DOHH2 (cell line): ENCODE measurements at regions not wholly inside any gene's neighbourhood (a gene's known extent, or its start where the extent isn't known, plus 50 kb on each side); places are given as distances from the start of the nearest gene placed in this dataset.

Source experiments
- H3F3A ChIP-seq: fragments of 200-600 bp; sonication (generic), shearing (Covaris generic); 2 replicates; pipeline ENCODE4 v1.6.0; 2016; ENCODE audit warnings: antibody characterized with exemption, mild to moderate bottlenecking; ENCODE audit not compliant: control insufficient read depth, insufficient read depth
- H3K27ac ChIP-seq: fragments of 200-600 bp; sonication (generic); 2 replicates; pipeline ENCODE4 v1.5.1; 2014; ENCODE audit warnings: low read depth, mild to moderate bottlenecking, low read length, moderate library complexity
- H3K27me3 ChIP-seq: fragments of 200-600 bp; sonication (generic); 2 replicates; pipeline ENCODE4 v1.6.1; 2014; ENCODE audit warnings: mild to moderate bottlenecking, low read length, mixed read lengths; ENCODE audit not compliant: control insufficient read depth
- H3K36me3 ChIP-seq: fragments of 200-600 bp; sonication (generic); 2 replicates; pipeline ENCODE4 v1.6.1; 2014; ENCODE audit warnings: mild to moderate bottlenecking, low read length, moderate library complexity, mixed read lengths; ENCODE audit not compliant: control insufficient read depth
- H3K4me1 ChIP-seq: fragments of 200-600 bp; sonication (generic); 2 replicates; pipeline ENCODE4 v1.6.1; 2014; ENCODE audit warnings: mild to moderate bottlenecking, low read length, mixed read lengths; ENCODE audit not compliant: control insufficient read depth
- H3K4me2 ChIP-seq: fragments of 200-600 bp; sonication (generic); 2 replicates; pipeline ENCODE4 v1.6.0; 2014; ENCODE audit warnings: mild to moderate bottlenecking, low read length, moderate library complexity
- H3K4me3 ChIP-seq: fragments of 200-600 bp; sonication (generic); 2 replicates; pipeline ENCODE4 v1.5.1; 2014; ENCODE audit warnings: mild to moderate bottlenecking, low read length, mixed read lengths
- H3K79me2 ChIP-seq: fragments of 200-600 bp; sonication (generic); 2 replicates; pipeline ENCODE4 v1.6.1; 2014; ENCODE audit warnings: mild to moderate bottlenecking, low read length, mixed read lengths; ENCODE audit not compliant: control insufficient read depth
- H3K9me2 ChIP-seq: fragments of 200-600 bp; sonication (generic); replicated peaks from 2 replicates; pipeline ENCODE4 v1.6.1; 2014; ENCODE audit warnings: mild to moderate bottlenecking, low read length, mixed read lengths; ENCODE audit not compliant: control insufficient read depth
- H3K9me3 ChIP-seq: fragments of 200-600 bp; sonication (generic); 2 replicates; pipeline ENCODE4 v1.6.1; 2014; ENCODE audit warnings: antibody characterized with exemption, low read length, mixed read lengths; ENCODE audit not compliant: control insufficient read depth, insufficient read depth
- H4K20me1 ChIP-seq: fragments of 200-600 bp; sonication (generic); 2 replicates; pipeline ENCODE4 v1.6.0; 2014; ENCODE audit warnings: low read depth, mild to moderate bottlenecking, antibody characterized with exemption, low read length, moderate library complexity; ENCODE audit not compliant: control insufficient read depth, insufficient read depth
- CTCF ChIP-seq: fragments of 200-600 bp; sonication (generic); IDR thresholded peaks from one replicate; pipeline ENCODE4 v1.5.1; 2014; ENCODE audit warnings: antibody characterized with exemption, mild to moderate bottlenecking, low read depth, low read length; ENCODE audit not compliant: poor library complexity, severe bottlenecking
- EZH2phosphoT487 ChIP-seq: fragments of 200-600 bp; sonication (generic); IDR thresholded peaks from 2 replicates; pipeline ENCODE4 v1.6.1; 2017; ENCODE audit warnings: borderline replicate concordance, mild to moderate bottlenecking, antibody characterized with exemption, low read length, moderate library complexity, mixed read lengths

GRCh38 chr2:139867601-139868226 is 1087.5 kb upstream of the NXPH2 start:
- H3K79me2 ChIP-seq = no peaks in the 10 kb centered on the region
- H3K9me2 ChIP-seq = no peaks in the 10 kb centered on the region
- H3K9me3 ChIP-seq = no peaks in the 10 kb centered on the region
- no peak overlapping the region for H3K27ac ChIP-seq
- no peaks in the 10 kb centered on the region for H3K36me3 ChIP-seq
- no peaks in the 10 kb centered on the region for H3F3A ChIP-seq
- no peaks in the 10 kb centered on the region for H3K27me3 ChIP-seq
- no peak overlapping the region for H3K4me2 ChIP-seq
- H4K20me1 ChIP-seq = no peaks in the 10 kb centered on the region
- no peak for TF ChIP-seq EZH2phosphoT487
- TF ChIP-seq CTCF = no peak
- H3K4me1 ChIP-seq = no peaks in the 10 kb centered on the region
- no peak overlapping the region for H3K4me3 ChIP-seq

DNA sequence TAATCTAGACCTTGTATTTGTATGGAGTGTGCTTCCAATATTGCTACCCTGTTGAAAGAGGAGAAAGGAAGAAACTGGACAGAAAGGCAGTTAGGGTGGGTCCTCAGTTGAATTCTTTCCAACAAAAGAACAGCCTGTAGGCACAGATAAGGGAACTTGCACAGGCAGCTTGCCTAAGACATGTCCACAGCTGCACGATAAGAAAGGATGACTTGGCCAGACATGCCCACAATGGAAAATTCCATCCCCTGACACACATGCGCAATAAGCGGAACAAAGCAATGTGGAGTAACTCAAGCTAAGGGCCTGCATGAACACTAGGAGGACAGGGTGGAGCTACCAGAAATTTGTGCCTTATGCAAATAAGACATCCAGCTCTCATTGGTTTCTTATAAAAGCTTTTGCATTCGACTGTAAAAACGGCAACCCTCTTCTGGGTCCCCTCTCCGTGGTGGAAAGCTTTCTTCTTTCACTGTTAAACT is 1084.7 kb upstream of the NXPH2 start:
- Histone ChIP-seq H3K4me1 (no peaks in the 10 kb centered on the region), H3F3A (no peaks in the 10 kb centered on the region), H3K4me2 (no peak overlapping the region), H3K4me3 (no peak overlapping the region), H4K20me1 (no peaks in the 10 kb centered on the region), H3K27ac (no peak overlapping the region), H3K36me3 (no peaks in the 10 kb centered on the region), H3K79me2 (no peaks in the 10 kb centered on the region), H3K9me3 (no peaks in the 10 kb centered on the region), H3K27me3 (no peaks in the 10 kb centered on the region), H3K9me2 (no peaks in the 10 kb centered on the region)
- TF ChIP-seq EZH2phosphoT487 (no peak), CTCF (no peak)

DNA sequence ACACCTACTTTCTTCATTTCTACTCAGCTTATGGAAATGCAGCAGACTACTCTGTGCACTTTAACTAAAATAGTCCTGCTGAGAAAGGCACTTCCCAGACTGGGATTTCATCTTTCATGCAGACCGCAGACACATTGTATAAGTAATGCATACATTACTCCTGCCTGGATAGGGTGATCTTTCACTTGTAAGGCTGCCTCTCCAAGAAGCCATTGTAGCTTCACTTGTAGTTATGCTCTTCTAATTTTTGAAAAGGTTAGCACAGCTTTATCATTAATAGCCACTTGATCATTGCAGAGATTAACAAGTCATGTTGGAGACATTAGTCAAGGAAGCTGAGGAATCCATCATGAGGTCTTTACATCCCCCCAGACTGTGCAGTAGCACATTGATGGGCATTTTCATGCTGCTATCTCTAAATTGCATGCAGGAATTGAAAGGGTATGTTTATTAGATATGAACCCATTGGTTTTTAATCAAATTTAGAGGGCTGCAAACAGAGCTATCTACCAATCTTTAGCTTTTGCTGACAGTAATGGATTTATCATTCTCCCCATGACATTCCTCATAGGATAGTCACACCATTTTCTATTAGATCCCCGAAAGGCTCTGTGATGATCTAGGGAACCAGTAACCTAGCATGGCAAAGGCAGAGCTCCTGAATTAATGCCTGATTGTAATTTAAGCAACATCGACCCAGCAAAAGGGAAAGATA is 1074.7 kb upstream of the NXPH2 start:
- Histone ChIP-seq H3K4me3 (no peak overlapping the region), H3K27me3 (no peaks in the 10 kb centered on the region), H3K4me2 (no peak overlapping the region), H3F3A (no peaks in the 10 kb centered on the region), H3K9me3 (no peaks in the 10 kb centered on the region), H3K79me2 (no peaks in the 10 kb centered on the region), H3K36me3 (no peaks in the 10 kb centered on the region), H3K4me1 (no peaks in the 10 kb centered on the region), H4K20me1 (no peaks in the 10 kb centered on the region), H3K27ac (no peak overlapping the region), H3K9me2 (no peaks in the 10 kb centered on the region)
- TF ChIP-seq CTCF (no peak), EZH2phosphoT487 (no peak)
